Large intestine (tissue), 3 donors: ENCODE measurements at regions not wholly inside any gene's neighbourhood (a gene's known extent, or its start where the extent isn't known, plus 50 kb on each side); places are given as distances from the start of the nearest gene placed in this dataset.

Experiments used
- DNase-seq, 2 donors: peaks; one replicate each; pipeline versions ENCODE4 v3.0.0 to v3.0.0-alpha.2; 2013
- H3K27ac ChIP-seq: one replicate; pipeline ENCODE4 v1.5.1; 2013; ENCODE audit warnings: low read length
- H3K27me3 ChIP-seq: 2 replicates; pipeline ENCODE4 v1.6.1; 2013; ENCODE audit warnings: low read length; ENCODE audit not compliant: control insufficient read depth, insufficient read depth
- H3K36me3 ChIP-seq: 2 replicates; pipeline ENCODE4 v1.6.1; 2013; ENCODE audit warnings: low read length; ENCODE audit not compliant: control insufficient read depth, insufficient read depth
- H3K4me1 ChIP-seq: one replicate; pipeline ENCODE4 v1.6.1; 2013; ENCODE audit warnings: low read length; ENCODE audit not compliant: control insufficient read depth, insufficient read depth
- H3K4me3 ChIP-seq: one replicate; pipeline ENCODE4 v1.5.1; 2013; ENCODE audit warnings: low read length
- H3K9me3 ChIP-seq: one replicate; pipeline ENCODE4 v1.6.1; 2013; ENCODE audit warnings: mild to moderate bottlenecking, low read depth, low read length, moderate library complexity; ENCODE audit not compliant: control insufficient read depth
- WGBS: methylation state at CpG from one replicate; pipeline ENCODE4 v1.1.5; 2013; ENCODE audit warnings: low lambda C conversion rate; ENCODE audit not compliant: insufficient coverage; 5-methylcytosine and 5-hydroxymethylcytosine counted together

DNA sequence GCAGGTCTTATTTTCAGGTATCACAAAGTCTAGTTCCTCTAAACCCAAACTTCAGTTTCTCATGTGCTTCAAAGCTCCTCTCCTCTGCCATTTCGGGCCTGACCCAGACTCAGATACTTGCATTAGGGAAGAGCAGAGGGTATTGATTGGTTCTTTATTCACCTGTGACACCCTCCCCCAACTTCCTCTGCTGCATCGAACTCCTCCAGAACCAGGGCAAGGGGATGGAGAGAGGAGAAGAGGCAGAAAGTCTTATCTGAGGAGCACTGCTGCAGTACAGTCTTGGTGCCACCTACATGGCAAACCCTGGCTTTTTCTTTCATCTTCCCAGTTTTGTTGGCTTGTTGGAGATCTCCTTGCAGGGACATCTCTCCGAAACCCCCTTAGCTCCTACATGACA is 96.0 kb upstream of the OSMR start:
- 100% methylated on average over 1 of the region's 3 CpGs for WGBS
- Histone ChIP-seq H3K4me1 (no peaks in the 10 kb centered on the region), H3K27me3 (peaks cover 11% of the 10 kb centered on the region), H3K9me3 (no peaks in the 10 kb centered on the region), H3K36me3 (no peaks in the 10 kb centered on the region), H3K4me3 (no peak overlapping the region), H3K27ac (no peak overlapping the region)
- DNase-seq, result no peak

DNA sequence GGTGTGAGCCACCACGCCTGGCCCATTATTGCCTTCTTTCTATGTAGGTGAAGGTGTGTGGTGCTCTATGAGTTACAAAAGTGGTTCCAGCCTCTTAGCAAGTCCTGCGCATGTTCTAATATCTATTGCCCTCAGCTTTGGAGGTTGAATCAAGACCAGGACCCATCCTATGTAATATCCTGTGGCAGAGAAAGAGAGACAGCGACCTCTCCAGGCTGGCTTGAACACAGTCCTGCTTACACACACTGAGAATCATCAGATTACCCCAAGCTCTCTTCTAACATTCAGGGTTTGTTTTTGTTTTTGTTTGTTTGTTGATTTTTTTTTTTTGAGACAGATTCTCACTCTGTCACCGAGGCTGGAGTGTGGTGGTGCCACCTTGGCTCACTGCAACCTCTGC is 94.7 kb upstream of the OSMR start:
- H3K4me1 ChIP-seq, result no peaks in the 10 kb centered on the region
- no peaks in the 10 kb centered on the region for H3K36me3 ChIP-seq
- no peak for DNase-seq
- WGBS, result no CpG with 5 or more reads among the region's 4 CpGs
- no peak overlapping the region for H3K27ac ChIP-seq
- no peaks in the 10 kb centered on the region for H3K9me3 ChIP-seq
- peaks cover 17% of the 10 kb centered on the region for H3K27me3 ChIP-seq
- no peak overlapping the region for H3K4me3 ChIP-seq

- Histone ChIP-seq H3K9me3 (no peaks in the 10 kb centered on the region), H3K4me1 (no peaks in the 10 kb centered on the region), H3K27me3 (peaks cover 20% of the 10 kb centered on the region), H3K4me3 (no peak overlapping the region), H3K36me3 (no peaks in the 10 kb centered on the region), H3K27ac (no peak overlapping the region)
- no peak for DNase-seq
- WGBS, result 86% methylated on average over 1 of the region's 6 CpGs
Observed at GRCh38 chr5:38752012-38752536, 93.7 kb upstream of the OSMR start.

DNA sequence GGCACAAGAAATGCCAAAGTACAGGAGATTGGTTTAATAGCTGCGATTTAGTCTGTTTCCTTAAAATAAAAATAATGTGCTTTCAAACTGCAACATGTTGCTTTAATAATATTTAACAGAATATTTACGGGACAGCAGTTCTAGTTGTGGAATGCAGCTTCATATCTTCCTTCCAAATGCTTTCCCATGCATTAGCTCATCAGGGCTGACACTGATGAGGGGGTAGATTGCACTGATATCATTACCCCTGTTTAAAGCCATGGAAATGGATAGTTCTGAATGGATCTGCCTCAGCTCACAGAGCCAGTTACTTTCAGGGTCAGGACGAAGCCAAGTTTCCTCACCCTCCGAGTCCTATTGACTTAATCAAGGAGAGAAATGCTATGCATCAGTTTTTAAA is 93.2 kb upstream of the OSMR start:
- no peak for DNase-seq
- WGBS, result 81% methylated on average over 3 of the region's 4 CpGs
- Histone ChIP-seq H3K27me3 (peaks cover 25% of the 10 kb centered on the region), H3K36me3 (no peaks in the 10 kb centered on the region), H3K27ac (no peak overlapping the region), H3K4me3 (no peak overlapping the region), H3K9me3 (no peaks in the 10 kb centered on the region), H3K4me1 (no peaks in the 10 kb centered on the region)

- no CpG with 5 or more reads among the region's 3 CpGs for WGBS
- DNase-seq, result no peak
- Histone ChIP-seq H3K4me1 (no peaks in the 10 kb centered on the region), H3K4me3 (no peak overlapping the region), H3K9me3 (no peaks in the 10 kb centered on the region), H3K36me3 (no peaks in the 10 kb centered on the region), H3K27ac (no peak overlapping the region), H3K27me3 (peaks cover 26% of the 10 kb centered on the region)
Observed at GRCh38 chr5:38753141-38753540, 92.7 kb upstream of the OSMR start.

DNA sequence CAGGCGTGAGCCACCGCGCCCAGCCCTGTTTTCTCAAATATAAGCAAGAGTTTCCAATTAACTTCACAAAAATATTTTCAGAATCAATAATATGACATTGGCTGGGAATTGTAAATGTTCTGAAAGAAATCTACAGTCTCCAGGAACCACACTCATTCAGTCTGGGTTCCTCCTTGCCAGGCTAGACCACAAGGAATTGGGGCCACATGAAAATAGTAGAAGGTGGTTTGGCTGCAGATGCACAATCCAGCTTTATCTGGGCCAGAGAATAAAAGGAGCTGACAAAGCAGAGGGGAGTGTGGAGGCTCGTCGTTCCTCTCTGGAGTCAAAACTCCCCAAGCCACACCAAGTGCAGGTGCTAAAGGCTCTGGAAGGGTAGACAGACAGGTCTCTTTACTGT is 92.0 kb upstream of the OSMR start:
- no peaks in the 10 kb centered on the region for H3K9me3 ChIP-seq
- no peaks in the 10 kb centered on the region for H3K36me3 ChIP-seq
- WGBS, result no CpG with 5 or more reads among the region's 5 CpGs
- peaks cover 28% of the 10 kb centered on the region for H3K27me3 ChIP-seq
- no peak for DNase-seq
- H3K4me3 ChIP-seq, result no peak overlapping the region
- H3K27ac ChIP-seq, result no peak overlapping the region
- H3K4me1 ChIP-seq, result no peaks in the 10 kb centered on the region

GRCh38 chr5:38755181-38755580 is 90.6 kb upstream of the OSMR start:
- 100% methylated on average over 1 of the region's 2 CpGs for WGBS
- H3K27ac ChIP-seq, result no peak overlapping the region

GRCh38 chr5:38756068-38756467 is 89.7 kb upstream of the OSMR start:
- no peak for DNase-seq
- 100% methylated on average over 3 of the region's 3 CpGs for WGBS

More at GRCh38 chr5:38755181-38755580, 90.6 kb upstream of the OSMR start:
- H3K27me3 ChIP-seq, result peaks cover 29% of the 10 kb centered on the region
- no peaks in the 10 kb centered on the region for H3K36me3 ChIP-seq
- H3K9me3 ChIP-seq, result no peaks in the 10 kb centered on the region
- H3K4me1 ChIP-seq, result no peaks in the 10 kb centered on the region
- no peak overlapping the region for H3K4me3 ChIP-seq
- no peak for DNase-seq

GRCh38 chr5:38757451-38758245 is 88.2 kb upstream of the OSMR start:
- no peaks in the 10 kb centered on the region for H3K9me3 ChIP-seq
- no peaks in the 10 kb centered on the region for H3K4me1 ChIP-seq
- H3K27me3 ChIP-seq, result peaks cover 25% of the 10 kb centered on the region
- H3K36me3 ChIP-seq, result no peaks in the 10 kb centered on the region
- no peak overlapping the region for H3K4me3 ChIP-seq
- WGBS, result no CpG with 5 or more reads among the region's 3 CpGs
- H3K27ac ChIP-seq, result no peak overlapping the region
- DNase-seq, result no peak

More at GRCh38 chr5:38756068-38756467, 89.7 kb upstream of the OSMR start:
- H3K4me3 ChIP-seq, result no peak overlapping the region
- H3K27ac ChIP-seq, result no peak overlapping the region
- H3K36me3 ChIP-seq, result no peaks in the 10 kb centered on the region
- no peaks in the 10 kb centered on the region for H3K4me1 ChIP-seq
- H3K27me3 ChIP-seq, result peaks cover 29% of the 10 kb centered on the region
- H3K9me3 ChIP-seq, result no peaks in the 10 kb centered on the region

DNA sequence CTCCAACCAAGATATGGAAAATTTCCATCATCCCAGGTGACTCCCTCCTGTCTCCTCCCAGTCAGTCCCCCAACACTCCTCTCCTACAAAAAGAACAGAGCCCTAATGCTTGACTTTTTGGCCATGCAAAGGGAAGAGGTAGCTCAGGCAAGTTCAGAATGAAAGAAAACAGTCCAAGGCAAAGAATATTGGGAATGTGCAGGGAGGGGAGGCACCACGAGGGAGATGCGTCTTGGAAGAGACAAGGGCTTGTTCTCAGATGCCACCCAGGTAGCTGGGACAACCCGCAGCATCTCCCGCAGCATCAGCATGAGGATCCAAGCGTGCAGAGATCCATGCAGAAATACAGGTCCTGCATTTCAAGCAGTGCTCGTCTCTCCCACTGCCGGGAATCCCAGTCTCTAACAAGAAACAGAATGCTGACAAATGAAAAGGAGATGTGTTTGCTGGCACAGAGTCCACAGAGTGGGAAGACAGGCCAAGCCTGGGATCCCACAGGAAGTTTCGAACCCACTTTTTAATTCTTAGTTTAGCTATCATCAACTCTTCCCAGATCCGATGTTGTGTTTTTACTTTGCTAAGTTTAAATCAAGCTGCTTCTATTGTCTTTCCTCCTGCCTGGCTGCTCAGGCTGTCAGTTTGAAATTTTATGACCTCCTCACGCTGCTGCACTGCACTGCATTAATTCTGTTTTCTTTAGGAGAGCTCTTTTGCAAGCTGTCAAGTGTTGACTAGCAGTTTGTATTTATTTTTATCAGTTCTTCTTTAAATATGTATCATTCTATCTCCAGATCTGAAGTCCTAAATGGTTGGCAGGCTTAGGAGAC is 86.8 kb upstream of the OSMR start:
- DNase-seq, result no peak
- Histone ChIP-seq H3K9me3 (no peaks in the 10 kb centered on the region), H3K27me3 (peaks cover 25% of the 10 kb centered on the region), H3K4me3 (no peak overlapping the region), H3K36me3 (no peaks in the 10 kb centered on the region), H3K4me1 (no peaks in the 10 kb centered on the region), H3K27ac (no peak overlapping the region)
- WGBS, result 17% methylated on average over 1 of the region's 10 CpGs
